GM21529 (cell line): ENCODE measurements at regions not wholly inside any gene's neighbourhood (a gene's known extent, or its start where the extent isn't known, plus 50 kb on each side); places are given as distances from the start of the nearest gene placed in this dataset.

Source experiments
- ATAC-seq: cut with Tn5 transposase; IDR thresholded peaks from one replicate; pipeline ENCODE4 v1.9.1; 2021; ENCODE audit not compliant: unreplicated experiment

GRCh38 chr11:45089251-45089650 lies 57.2 kb upstream of the PRDM11 start:
- ATAC-seq, result no peak

- no peak for ATAC-seq
These were observed 56.6 kb upstream of the PRDM11 start for GRCh38 chr11:45089676-45090499.

- ATAC-seq, result no peak
These were observed 55.8 kb upstream of the PRDM11 start for GRCh38 chr11:45090607-45091006.

- no peak for ATAC-seq
These were observed 54.7 kb upstream of the PRDM11 start for GRCh38 chr11:45091563-45092403.

GRCh38 chr11:45092404-45092785 lies 54.0 kb upstream of the PRDM11 start:
- ATAC-seq, result no peak

- no peak for ATAC-seq
These were observed 53.3 kb upstream of the PRDM11 start for GRCh38 chr11:45092901-45093760.

- ATAC-seq, result no peak
These were observed 52.5 kb upstream of the PRDM11 start for GRCh38 chr11:45093761-45094455.

- ATAC-seq, result no peak
These were observed 51.3 kb upstream of the PRDM11 start for GRCh38 chr11:45094958-45095690.

GRCh38 chr11:45095691-45096010 lies 50.8 kb upstream of the PRDM11 start:
- ATAC-seq, result no peak

GRCh38 chr11:45096636-45097035 lies 49.8 kb upstream of the PRDM11 start:
- ATAC-seq, result no peak
